ENCODE measurements at regions not wholly inside any gene's neighbourhood (a gene's known extent, or its start where the extent isn't known, plus 50 kb on each side); places are given as distances from the start of the nearest gene placed in this dataset.
"Not testable (repeated sequence)": the region's sequence is repeated elsewhere in the genome, so short reads cannot be mapped to it uniquely, and the experiment has no call there.

DNA sequence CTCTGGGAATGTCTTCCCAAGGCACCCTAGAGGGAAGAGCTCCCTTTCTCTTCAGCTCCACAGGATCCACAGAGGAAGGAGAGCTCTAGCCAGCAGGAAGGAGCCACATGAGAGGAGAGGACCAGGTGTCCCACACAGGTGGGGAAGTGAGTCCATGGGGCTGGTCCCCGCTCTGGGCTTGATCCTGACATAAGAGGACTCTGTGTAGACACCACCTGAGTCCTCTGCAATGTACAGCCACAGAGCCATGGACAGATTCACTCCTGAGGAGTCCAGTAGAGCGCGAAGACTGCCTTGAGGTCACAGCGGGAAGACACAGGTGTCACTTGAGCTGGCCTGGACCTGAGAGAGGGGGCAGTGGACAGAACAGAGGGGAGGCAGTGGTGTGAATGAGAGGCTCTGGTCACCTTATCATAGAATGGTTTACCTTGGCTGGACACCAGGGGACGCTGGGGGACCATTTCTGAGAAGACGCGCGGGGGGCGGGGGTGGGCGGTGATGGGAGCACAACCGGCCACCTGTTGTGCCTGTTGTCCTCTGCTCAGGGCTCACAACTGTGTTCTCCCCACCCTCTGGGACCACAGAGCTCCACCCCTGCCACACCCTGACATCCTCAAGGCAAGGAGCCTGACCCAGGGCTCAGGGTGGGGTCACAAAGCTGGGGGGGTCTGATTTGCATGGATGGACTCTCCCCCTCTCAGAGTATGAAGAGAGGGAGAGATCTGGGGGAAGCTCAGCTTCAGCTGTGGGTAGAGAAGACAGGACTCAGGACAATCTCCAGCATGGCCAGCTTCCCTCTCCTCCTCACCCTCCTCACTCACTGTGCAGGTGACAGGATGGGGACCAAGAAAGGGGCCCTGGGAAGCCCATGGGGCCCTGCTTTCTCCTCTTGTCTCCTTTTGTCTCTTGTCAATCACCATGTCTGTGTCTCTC, 128.2 kb downstream of the ZNF280B start:
- H3K27ac ChIP-seq (ENCODE audit: low read depth in 1 of 3, low read length in 2 of 3) = no peak overlapping the region
- H3K4me3 ChIP-seq (ENCODE audit: low read depth in 1 of 3, low read length in 3 of 3) = no peak overlapping the region
- no peaks in the 10 kb centered on the region for H3K9me3 ChIP-seq (ENCODE audit: control insufficient read depth in 2 of 2, insufficient read depth in 1 of 2, low read depth in 1 of 2, low read length in 1 of 2)
- H3K4me1 ChIP-seq (ENCODE audit: control insufficient read depth in 3 of 3, insufficient read depth in 2 of 3, low read depth in 1 of 3, low read length in 2 of 3) = no peaks in the 10 kb centered on the region
- H3K27me3 ChIP-seq (ENCODE audit: control insufficient read depth in 3 of 3, insufficient read depth in 3 of 3, low read length in 3 of 3) = peaks cover 0 to 4% (median 2%) of the 10 kb centered on the region in 3 donors
- WGBS, 3 donors = 26 to 40% (median 32%) methylated on average over 10 to 11 of the region's 11 CpGs
- DNase-seq (peak in 1 of 2 donors; percentile 12), FAIRE-seq (no peak)
- no peaks in the 10 kb centered on the region for H3K36me3 ChIP-seq (ENCODE audit: control insufficient read depth in 3 of 3, insufficient read depth in 2 of 3, low read depth in 1 of 3, low read length in 3 of 3)

DNA sequence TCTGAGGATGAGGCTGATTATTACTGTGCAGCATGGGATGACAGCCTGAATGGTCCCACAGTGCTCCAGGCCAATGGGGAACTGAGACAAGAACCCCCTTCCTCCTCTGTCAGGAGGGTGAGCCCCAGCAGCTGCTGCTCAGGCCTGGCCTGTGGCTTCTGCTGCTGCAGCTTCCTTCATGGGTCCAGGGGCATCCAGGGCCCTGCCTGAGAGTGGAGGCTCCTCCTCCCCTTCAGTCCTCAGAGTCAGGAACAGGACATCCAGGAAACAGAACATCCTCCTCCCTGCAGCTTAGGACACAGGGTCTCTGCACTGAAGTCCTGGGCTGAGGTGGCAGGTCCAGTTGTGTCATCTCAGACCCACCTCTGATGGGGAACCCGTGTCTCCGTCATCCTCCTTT, 127.2 kb downstream of the ZNF280B start:
- 68 to 88% (median 76%) methylated on average over 2 of the region's 2 CpGs for WGBS, 3 donors

DNA sequence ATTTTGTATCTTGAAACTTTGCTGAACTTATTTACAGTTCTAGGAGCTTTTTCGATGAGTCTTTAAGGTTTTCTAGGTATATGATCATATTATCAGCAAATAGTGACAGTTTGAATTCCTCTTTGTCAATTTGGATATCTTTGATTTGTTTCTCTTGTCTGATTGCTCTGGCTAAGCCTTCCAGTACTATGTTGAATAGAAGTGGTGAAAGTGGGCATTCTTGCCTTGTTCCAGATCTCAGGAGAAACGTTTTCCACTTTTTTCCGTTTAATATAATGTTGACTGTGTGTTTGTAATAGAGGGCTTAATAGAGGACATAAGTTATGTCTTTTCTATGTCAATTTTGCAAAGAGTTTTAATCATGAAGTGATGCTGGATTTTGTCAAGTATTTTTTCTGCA, 124.3 kb downstream of the ZNF280B start:
- FAIRE-seq (no peak), DNase-seq (no peak)
- Histone ChIP-seq H3K4me1 (ENCODE audit: control insufficient read depth in 3 of 3, insufficient read depth in 2 of 3, low read depth in 1 of 3, low read length in 2 of 3) (peaks cover 0 to 14% (median 0%) of the 10 kb centered on the region in 3 donors), H3K27ac (ENCODE audit: low read depth in 1 of 3, low read length in 2 of 3) (no peak overlapping the region), H3K9me3 (ENCODE audit: control insufficient read depth in 2 of 2, insufficient read depth in 1 of 2, low read depth in 1 of 2, low read length in 1 of 2) (no peaks in the 10 kb centered on the region), H3K4me3 (ENCODE audit: low read depth in 1 of 3, low read length in 3 of 3) (no peak overlapping the region), H3K36me3 (ENCODE audit: control insufficient read depth in 3 of 3, insufficient read depth in 2 of 3, low read depth in 1 of 3, low read length in 3 of 3) (no peaks in the 10 kb centered on the region), H3K27me3 (ENCODE audit: control insufficient read depth in 3 of 3, insufficient read depth in 3 of 3, low read length in 3 of 3) (peaks cover 0 to 2% (median 0%) of the 10 kb centered on the region in 3 donors)
- WGBS, 3 donors = 44 to 60% (median 56%) methylated on average over 3 of the region's 3 CpGs

More for the DNA sequence above, 127.2 kb downstream of the ZNF280B start:
- not testable (repeated sequence) for H3K4me3 ChIP-seq (ENCODE audit: low read depth in 1 of 3, low read length in 3 of 3); H3K9me3 ChIP-seq (ENCODE audit: control insufficient read depth in 2 of 2, insufficient read depth in 1 of 2, low read depth in 1 of 2, low read length in 1 of 2); H3K27ac ChIP-seq (ENCODE audit: low read depth in 1 of 3, low read length in 2 of 3); H3K36me3 ChIP-seq (ENCODE audit: control insufficient read depth in 3 of 3, insufficient read depth in 2 of 3, low read depth in 1 of 3, low read length in 3 of 3); FAIRE-seq; H3K4me1 ChIP-seq (ENCODE audit: control insufficient read depth in 3 of 3, insufficient read depth in 2 of 3, low read depth in 1 of 3, low read length in 2 of 3); H3K27me3 ChIP-seq (ENCODE audit: control insufficient read depth in 3 of 3, insufficient read depth in 3 of 3, low read length in 3 of 3); DNase-seq

DNA sequence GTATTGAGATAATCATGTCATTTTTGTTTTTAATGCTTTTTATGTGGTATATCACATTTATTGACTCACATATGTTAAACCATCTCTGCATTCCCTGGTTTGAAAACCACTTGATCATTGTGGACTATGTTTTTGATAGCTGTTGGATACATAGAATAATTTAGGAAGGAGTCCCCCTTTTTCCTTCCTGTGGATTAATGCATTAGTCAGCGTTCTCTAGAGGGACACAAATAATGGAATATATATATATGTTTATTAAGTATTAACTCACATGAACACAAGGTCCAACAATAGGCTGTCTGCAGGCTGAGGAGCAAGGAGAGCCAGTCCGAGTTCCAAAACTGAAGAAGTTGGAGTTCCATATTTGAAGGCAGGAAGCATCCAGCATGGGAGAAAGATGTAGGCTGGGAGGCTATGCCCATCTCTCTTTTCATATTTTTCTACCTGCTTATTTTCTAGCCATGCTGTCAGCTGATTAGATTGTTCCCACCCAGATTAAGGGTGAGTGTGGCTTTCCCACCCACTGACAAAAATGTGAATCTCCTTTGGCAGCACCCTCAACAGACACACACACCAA, 123.8 kb downstream of the ZNF280B start:
- 74 to 81% (median 77%) methylated on average over 2 of the region's 2 CpGs for WGBS, 3 donors
- H3K9me3 ChIP-seq (ENCODE audit: control insufficient read depth in 2 of 2, insufficient read depth in 1 of 2, low read depth in 1 of 2, low read length in 1 of 2) = no peaks in the 10 kb centered on the region
- no peak for FAIRE-seq

DNA sequence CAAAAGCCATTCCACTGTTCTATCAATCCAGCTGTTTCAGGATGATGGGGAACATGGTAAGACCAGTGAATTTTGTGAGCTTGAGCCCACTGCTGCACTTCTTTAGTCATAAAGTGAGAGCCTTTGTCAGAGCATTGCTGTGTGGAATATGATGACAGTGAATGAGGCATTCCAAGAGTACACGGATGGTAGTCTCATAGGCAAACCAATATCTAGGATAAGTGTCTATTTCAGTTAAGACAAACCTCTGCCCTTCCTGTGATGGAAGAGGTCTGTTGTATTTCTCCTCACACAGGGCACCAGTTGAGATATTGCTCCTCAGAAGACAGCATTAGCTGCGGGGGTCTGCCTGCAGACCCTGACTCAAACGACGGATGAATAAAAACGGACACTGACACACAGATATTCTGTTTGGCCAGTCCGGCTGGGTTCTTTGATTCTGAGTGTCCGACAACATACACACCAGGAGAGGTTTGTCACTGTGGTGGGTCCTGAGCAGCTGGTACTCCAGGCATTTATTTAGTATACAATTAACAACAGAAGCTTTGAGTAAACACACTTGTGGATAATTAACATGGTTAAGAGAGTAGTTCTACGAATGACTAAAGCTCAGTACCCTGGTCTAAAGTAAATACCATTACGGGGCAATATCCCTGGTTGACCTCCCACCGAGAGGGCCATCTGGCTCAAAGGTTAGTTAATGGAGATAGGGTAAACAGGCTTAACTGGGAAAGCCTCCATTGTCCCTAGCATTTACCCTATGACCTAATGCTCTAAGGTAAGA, 121.7 kb downstream of the ZNF280B start:
- H3K27me3 ChIP-seq (ENCODE audit: control insufficient read depth in 3 of 3, insufficient read depth in 3 of 3, low read length in 3 of 3) = peaks cover 0 to 5% (median 0%) of the 10 kb centered on the region in 3 donors
- H3K4me3 ChIP-seq (ENCODE audit: low read depth in 1 of 3, low read length in 3 of 3) = no peak overlapping the region
- peaks cover 0 to 14% (median 0%) of the 10 kb centered on the region in 3 donors for H3K4me1 ChIP-seq (ENCODE audit: control insufficient read depth in 3 of 3, insufficient read depth in 2 of 3, low read depth in 1 of 3, low read length in 2 of 3)
- no peak overlapping the region for H3K27ac ChIP-seq (ENCODE audit: low read depth in 1 of 3, low read length in 2 of 3)
- H3K36me3 ChIP-seq (ENCODE audit: control insufficient read depth in 3 of 3, insufficient read depth in 2 of 3, low read depth in 1 of 3, low read length in 3 of 3) = no peaks in the 10 kb centered on the region
- DNase-seq (peak; percentile 21 to 67), FAIRE-seq (no peak)
- 34 to 44% (median 37%) methylated on average over 10 of the region's 10 CpGs for WGBS, 3 donors
- no peaks in the 10 kb centered on the region for H3K9me3 ChIP-seq (ENCODE audit: control insufficient read depth in 2 of 2, insufficient read depth in 1 of 2, low read depth in 1 of 2, low read length in 1 of 2)

More for the DNA sequence above, 123.8 kb downstream of the ZNF280B start:
- no peaks in the 10 kb centered on the region for H3K36me3 ChIP-seq (ENCODE audit: control insufficient read depth in 3 of 3, insufficient read depth in 2 of 3, low read depth in 1 of 3, low read length in 3 of 3)
- no peak overlapping the region for H3K4me3 ChIP-seq (ENCODE audit: low read depth in 1 of 3, low read length in 3 of 3)
- no peak for DNase-seq
- H3K4me1 ChIP-seq (ENCODE audit: control insufficient read depth in 3 of 3, insufficient read depth in 2 of 3, low read depth in 1 of 3, low read length in 2 of 3) = peaks cover 0 to 14% (median 0%) of the 10 kb centered on the region in 3 donors
- H3K27me3 ChIP-seq (ENCODE audit: control insufficient read depth in 3 of 3, insufficient read depth in 3 of 3, low read length in 3 of 3) = peaks cover 0 to 2% (median 0%) of the 10 kb centered on the region in 3 donors
- no peak overlapping the region for H3K27ac ChIP-seq (ENCODE audit: low read depth in 1 of 3, low read length in 2 of 3)

DNA sequence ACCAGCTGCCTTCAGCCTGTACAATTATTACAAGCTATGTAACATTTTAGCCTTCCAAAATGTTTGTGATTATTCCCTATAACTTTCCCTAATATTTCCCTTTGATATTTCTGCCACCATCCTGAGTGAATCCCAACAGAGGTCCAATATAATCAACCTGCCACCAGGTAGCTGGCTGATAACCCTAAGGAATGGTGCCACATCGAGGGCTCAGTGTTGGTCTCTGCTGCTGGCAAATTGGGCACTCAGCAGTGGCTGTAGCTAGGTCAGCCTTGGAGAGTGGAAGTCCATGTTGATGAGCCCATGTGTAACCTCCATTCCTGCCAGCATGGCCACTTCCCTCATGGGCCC, 121.2 kb downstream of the ZNF280B start:
- no peak for FAIRE-seq
- Histone ChIP-seq H3K27ac (ENCODE audit: low read depth in 1 of 3, low read length in 2 of 3) (peak overlapping the region in 1 of 3 donors; percentile 20), H3K4me1 (ENCODE audit: control insufficient read depth in 3 of 3, insufficient read depth in 2 of 3, low read depth in 1 of 3, low read length in 2 of 3) (peaks cover 0 to 14% (median 0%) of the 10 kb centered on the region in 3 donors), H3K27me3 (ENCODE audit: control insufficient read depth in 3 of 3, insufficient read depth in 3 of 3, low read length in 3 of 3) (peaks cover 0 to 5% (median 0%) of the 10 kb centered on the region in 3 donors), H3K36me3 (ENCODE audit: control insufficient read depth in 3 of 3, insufficient read depth in 2 of 3, low read depth in 1 of 3, low read length in 3 of 3) (no peaks in the 10 kb centered on the region), H3K9me3 (ENCODE audit: control insufficient read depth in 2 of 2, insufficient read depth in 1 of 2, low read depth in 1 of 2, low read length in 1 of 2) (no peaks in the 10 kb centered on the region), H3K4me3 (ENCODE audit: low read depth in 1 of 3, low read length in 3 of 3) (no peak overlapping the region)
- DNase-seq = no peak
- 0 to 32% (median 26%) methylated on average over 1 of the region's 1 CpG for WGBS, 3 donors

DNA sequence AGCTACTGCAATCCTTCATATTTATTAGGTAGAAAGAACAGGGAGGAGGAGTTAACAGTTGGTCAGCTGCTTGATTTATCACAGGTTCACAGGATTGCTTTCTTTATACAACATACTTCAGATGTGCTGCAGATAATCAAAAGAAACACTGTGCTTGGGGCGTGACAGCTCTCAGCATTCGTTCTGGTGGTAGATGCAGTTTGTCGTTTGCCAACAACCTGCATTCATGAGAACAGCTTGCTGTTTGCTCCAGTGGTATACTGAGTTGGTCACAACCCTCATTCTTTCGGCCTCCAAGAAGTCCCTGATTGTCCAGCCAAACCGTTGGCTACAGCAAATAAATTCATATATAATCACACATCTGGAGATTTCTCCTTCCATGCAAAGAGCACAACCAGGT, 120.5 kb downstream of the ZNF280B start:
- Histone ChIP-seq H3K27me3 (ENCODE audit: control insufficient read depth in 3 of 3, insufficient read depth in 3 of 3, low read length in 3 of 3) (peaks cover 0 to 5% (median 0%) of the 10 kb centered on the region in 3 donors), H3K36me3 (ENCODE audit: control insufficient read depth in 3 of 3, insufficient read depth in 2 of 3, low read depth in 1 of 3, low read length in 3 of 3) (no peaks in the 10 kb centered on the region), H3K4me3 (ENCODE audit: low read depth in 1 of 3, low read length in 3 of 3) (no peak overlapping the region), H3K27ac (ENCODE audit: low read depth in 1 of 3, low read length in 2 of 3) (no peak overlapping the region), H3K9me3 (ENCODE audit: control insufficient read depth in 2 of 2, insufficient read depth in 1 of 2, low read depth in 1 of 2, low read length in 1 of 2) (peaks cover 0 to under 1% of the 10 kb centered on the region in 2 donors), H3K4me1 (ENCODE audit: control insufficient read depth in 3 of 3, insufficient read depth in 2 of 3, low read depth in 1 of 3, low read length in 2 of 3) (peaks cover 0 to 14% (median 0%) of the 10 kb centered on the region in 3 donors)
- 50 to 70% (median 63%) methylated on average over 5 of the region's 5 CpGs for WGBS, 3 donors
- DNase-seq = no peak
- no peak for FAIRE-seq

DNA sequence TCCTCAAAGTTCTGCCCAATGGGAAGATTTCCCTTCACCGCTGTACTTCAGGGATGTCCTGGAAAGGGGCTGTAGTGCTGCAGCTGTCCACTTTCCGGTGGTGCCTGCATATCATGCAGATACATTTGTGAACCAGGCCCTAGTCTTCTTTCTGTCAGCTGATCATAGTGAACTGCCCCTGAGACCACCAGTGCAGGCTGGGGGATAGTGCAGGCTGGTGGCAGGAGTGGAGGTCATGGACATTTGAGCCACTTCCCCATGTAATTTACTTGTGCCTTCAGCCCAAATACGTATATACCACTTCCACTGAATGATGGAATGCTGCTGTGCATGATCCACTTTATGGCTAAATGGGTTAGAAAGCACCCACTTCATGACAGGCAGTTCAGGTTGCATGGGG, 120.0 kb downstream of the ZNF280B start:
- DNase-seq = no peak
- FAIRE-seq = no peak
- no peaks in the 10 kb centered on the region for H3K36me3 ChIP-seq (ENCODE audit: control insufficient read depth in 3 of 3, insufficient read depth in 2 of 3, low read depth in 1 of 3, low read length in 3 of 3)
- no peak overlapping the region for H3K4me3 ChIP-seq (ENCODE audit: low read depth in 1 of 3, low read length in 3 of 3)
- H3K27me3 ChIP-seq (ENCODE audit: control insufficient read depth in 3 of 3, insufficient read depth in 3 of 3, low read length in 3 of 3) = peaks cover 0 to 5% (median 0%) of the 10 kb centered on the region in 3 donors
- peaks cover 0 to 14% (median 0%) of the 10 kb centered on the region in 3 donors for H3K4me1 ChIP-seq (ENCODE audit: control insufficient read depth in 3 of 3, insufficient read depth in 2 of 3, low read depth in 1 of 3, low read length in 2 of 3)
- WGBS, 3 donors = 89 to 91% (median 90%) methylated on average over 3 of the region's 3 CpGs
- H3K27ac ChIP-seq (ENCODE audit: low read depth in 1 of 3, low read length in 2 of 3) = no peak overlapping the region
- peaks cover 0 to 4% of the 10 kb centered on the region in 2 donors for H3K9me3 ChIP-seq (ENCODE audit: control insufficient read depth in 2 of 2, insufficient read depth in 1 of 2, low read depth in 1 of 2, low read length in 1 of 2)

Data from small intestine (tissue), 7 donors.